PFSK-1 (cell line): ENCODE measurements at regions not wholly inside any gene's neighbourhood (a gene's known extent, or its start where the extent isn't known, plus 50 kb on each side); places are given as distances from the start of the nearest gene placed in this dataset.

Experiments
- POLR2AphosphoS5 ChIP-seq: IDR thresholded peaks from 2 replicates; pipeline ENCODE4 v1.6.1; 2012; ENCODE audit warnings: low read depth, mild to moderate bottlenecking, control low read depth, low read length, moderate library complexity
- SIN3A ChIP-seq: IDR thresholded peaks from 2 replicates; pipeline ENCODE4 v1.6.1; 2012; ENCODE audit warnings: mild to moderate bottlenecking, low read length, moderate library complexity, borderline replicate concordance; ENCODE audit not compliant: insufficient read depth
- TF ChIP-seq, protein P1 (sequence below), 2 experiments: IDR thresholded peaks; 2 replicates each; pipeline versions ENCODE4 v1.6.1 to v1.8.0; 2011 to 2012; ENCODE audit warnings: low read depth in 2 of 2, low read length in 2 of 2, control low read depth in 1 of 2, inconsistent platforms in 1 of 2, mild to moderate bottlenecking in 1 of 2, moderate library complexity in 1 of 2; ENCODE audit not compliant: insufficient read depth in 1 of 2

DNA sequence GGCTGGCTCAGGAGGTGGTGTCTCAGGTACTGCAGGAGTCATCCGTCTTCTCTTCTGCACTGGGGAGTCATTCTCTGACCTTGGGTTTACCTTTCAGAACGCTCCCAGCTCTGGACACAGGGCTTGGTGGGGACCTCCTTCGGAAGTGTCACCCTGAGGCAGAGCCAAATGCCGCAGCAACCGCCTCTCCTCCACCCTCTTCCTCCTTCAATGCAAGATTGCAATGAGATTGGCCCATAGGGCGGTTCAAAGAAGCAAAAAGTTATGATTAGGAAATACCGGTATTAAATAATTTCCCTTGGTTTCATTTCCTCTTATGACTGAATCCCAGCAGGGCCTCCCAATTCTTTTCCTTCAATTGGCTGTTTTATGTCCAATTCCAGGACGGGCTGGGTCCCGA lies 178.8 kb downstream of the ACKR3 start:
- no peak for TF ChIP-seq POLR2AphosphoS5
- TF ChIP-seq, protein P1, sequence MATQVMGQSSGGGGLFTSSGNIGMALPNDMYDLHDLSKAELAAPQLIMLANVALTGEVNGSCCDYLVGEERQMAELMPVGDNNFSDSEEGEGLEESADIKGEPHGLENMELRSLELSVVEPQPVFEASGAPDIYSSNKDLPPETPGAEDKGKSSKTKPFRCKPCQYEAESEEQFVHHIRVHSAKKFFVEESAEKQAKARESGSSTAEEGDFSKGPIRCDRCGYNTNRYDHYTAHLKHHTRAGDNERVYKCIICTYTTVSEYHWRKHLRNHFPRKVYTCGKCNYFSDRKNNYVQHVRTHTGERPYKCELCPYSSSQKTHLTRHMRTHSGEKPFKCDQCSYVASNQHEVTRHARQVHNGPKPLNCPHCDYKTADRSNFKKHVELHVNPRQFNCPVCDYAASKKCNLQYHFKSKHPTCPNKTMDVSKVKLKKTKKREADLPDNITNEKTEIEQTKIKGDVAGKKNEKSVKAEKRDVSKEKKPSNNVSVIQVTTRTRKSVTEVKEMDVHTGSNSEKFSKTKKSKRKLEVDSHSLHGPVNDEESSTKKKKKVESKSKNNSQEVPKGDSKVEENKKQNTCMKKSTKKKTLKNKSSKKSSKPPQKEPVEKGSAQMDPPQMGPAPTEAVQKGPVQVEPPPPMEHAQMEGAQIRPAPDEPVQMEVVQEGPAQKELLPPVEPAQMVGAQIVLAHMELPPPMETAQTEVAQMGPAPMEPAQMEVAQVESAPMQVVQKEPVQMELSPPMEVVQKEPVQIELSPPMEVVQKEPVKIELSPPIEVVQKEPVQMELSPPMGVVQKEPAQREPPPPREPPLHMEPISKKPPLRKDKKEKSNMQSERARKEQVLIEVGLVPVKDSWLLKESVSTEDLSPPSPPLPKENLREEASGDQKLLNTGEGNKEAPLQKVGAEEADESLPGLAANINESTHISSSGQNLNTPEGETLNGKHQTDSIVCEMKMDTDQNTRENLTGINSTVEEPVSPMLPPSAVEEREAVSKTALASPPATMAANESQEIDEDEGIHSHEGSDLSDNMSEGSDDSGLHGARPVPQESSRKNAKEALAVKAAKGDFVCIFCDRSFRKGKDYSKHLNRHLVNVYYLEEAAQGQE (IDR thresholded peaks at IDR 0.05; ENCODE audit: insufficient read depth in 1 of 2, low read depth in 2 of 2, low read length in 2 of 2): no peak
- TF ChIP-seq SIN3A: no peak
